ENCODE measurements at regions not wholly inside any gene's neighbourhood (a gene's known extent, or its start where the extent isn't known, plus 50 kb on each side); places are given as distances from the start of the nearest gene placed in this dataset. TPM values are rescaled to one million over a fixed set of nuclear protein-coding genes. Genes with fewer than 3 reads are reported as not detected.
A peak's percentile ranks its signal among the peaks of the same experiment; 100 is the strongest.
"Not testable (repeated sequence)": the region's sequence is repeated elsewhere in the genome, so short reads cannot be mapped to it uniquely, and the experiment has no call there.

GRCh38 chr2:87686873-87687549, 60.9 kb upstream of the PLGLB2 start:
- H3K36me3 ChIP-seq (ENCODE audit: control insufficient read depth, insufficient read depth, low read length); H3K9me3 ChIP-seq (ENCODE audit: control insufficient read depth, insufficient read depth, low read length); H3K27ac ChIP-seq (ENCODE audit: low read depth, low read length); H3K4me1 ChIP-seq (ENCODE audit: control insufficient read depth, insufficient read depth, low read length); H3K4me3 ChIP-seq (ENCODE audit: low read depth, low read length); H3K27me3 ChIP-seq (ENCODE audit: control insufficient read depth, insufficient read depth, low read length); DNase-seq (ENCODE audit: low read depth in 4 of 6, low spot score in 6 of 6): not testable (repeated sequence)
- no CpG with 5 or more reads among the region's 7 CpGs for WGBS (ENCODE audit: insufficient coverage)

- not testable (repeated sequence) for H3K4me3 ChIP-seq (ENCODE audit: low read depth, low read length); H3K27ac ChIP-seq (ENCODE audit: low read depth, low read length); H3K4me1 ChIP-seq (ENCODE audit: control insufficient read depth, insufficient read depth, low read length); H3K27me3 ChIP-seq (ENCODE audit: control insufficient read depth, insufficient read depth, low read length); H3K9me3 ChIP-seq (ENCODE audit: control insufficient read depth, insufficient read depth, low read length); H3K36me3 ChIP-seq (ENCODE audit: control insufficient read depth, insufficient read depth, low read length)
- DNase-seq (ENCODE audit: low read depth in 4 of 6, low spot score in 6 of 6), result peak in 1 of 6 donors; percentile 1
- 60% methylated on average over 1 of the region's 7 CpGs for WGBS (ENCODE audit: insufficient coverage)
Measured at GRCh38 chr2:87687550-87688270, 60.2 kb upstream of the PLGLB2 start.

GRCh38 chr2:87691899-87692592, 55.8 kb upstream of the PLGLB2 start:
- not testable (repeated sequence) for H3K27me3 ChIP-seq (ENCODE audit: control insufficient read depth, insufficient read depth, low read length); H3K4me1 ChIP-seq (ENCODE audit: control insufficient read depth, insufficient read depth, low read length); DNase-seq (ENCODE audit: low read depth in 4 of 6, low spot score in 6 of 6); H3K4me3 ChIP-seq (ENCODE audit: low read depth, low read length); H3K27ac ChIP-seq (ENCODE audit: low read depth, low read length); H3K9me3 ChIP-seq (ENCODE audit: control insufficient read depth, insufficient read depth, low read length); H3K36me3 ChIP-seq (ENCODE audit: control insufficient read depth, insufficient read depth, low read length)
- WGBS (ENCODE audit: insufficient coverage), result no CpG with 5 or more reads among the region's 1 CpG

GRCh38 chr2:87692914-87693313, 55.0 kb upstream of the PLGLB2 start:
- not testable (repeated sequence) for H3K27ac ChIP-seq (ENCODE audit: low read depth, low read length); H3K4me1 ChIP-seq (ENCODE audit: control insufficient read depth, insufficient read depth, low read length); H3K9me3 ChIP-seq (ENCODE audit: control insufficient read depth, insufficient read depth, low read length); H3K36me3 ChIP-seq (ENCODE audit: control insufficient read depth, insufficient read depth, low read length); H3K27me3 ChIP-seq (ENCODE audit: control insufficient read depth, insufficient read depth, low read length); DNase-seq (ENCODE audit: low read depth in 4 of 6, low spot score in 6 of 6); H3K4me3 ChIP-seq (ENCODE audit: low read depth, low read length)
- WGBS (ENCODE audit: insufficient coverage), result no CpG with 5 or more reads among the region's 2 CpGs

- not testable (repeated sequence) for H3K27ac ChIP-seq (ENCODE audit: low read depth, low read length); H3K27me3 ChIP-seq (ENCODE audit: control insufficient read depth, insufficient read depth, low read length); H3K9me3 ChIP-seq (ENCODE audit: control insufficient read depth, insufficient read depth, low read length); H3K4me1 ChIP-seq (ENCODE audit: control insufficient read depth, insufficient read depth, low read length); H3K36me3 ChIP-seq (ENCODE audit: control insufficient read depth, insufficient read depth, low read length); DNase-seq (ENCODE audit: low read depth in 4 of 6, low spot score in 6 of 6); H3K4me3 ChIP-seq (ENCODE audit: low read depth, low read length)
- no CpG with 5 or more reads among the region's 1 CpG for WGBS (ENCODE audit: insufficient coverage)
Measured at GRCh38 chr2:87693882-87694281, 54.0 kb upstream of the PLGLB2 start.

- not testable (repeated sequence) for H3K27ac ChIP-seq (ENCODE audit: low read depth, low read length); DNase-seq (ENCODE audit: low read depth in 4 of 6, low spot score in 6 of 6)
- 89% methylated on average over 1 of the region's 9 CpGs for WGBS (ENCODE audit: insufficient coverage)
Measured at GRCh38 chr2:87695596-87696323, 52.1 kb upstream of the PLGLB2 start.

More at GRCh38 chr2:87695596-87696323, 52.1 kb upstream of the PLGLB2 start:
- H3K4me1 ChIP-seq (ENCODE audit: control insufficient read depth, insufficient read depth, low read length); H3K4me3 ChIP-seq (ENCODE audit: low read depth, low read length); H3K36me3 ChIP-seq (ENCODE audit: control insufficient read depth, insufficient read depth, low read length); H3K9me3 ChIP-seq (ENCODE audit: control insufficient read depth, insufficient read depth, low read length); H3K27me3 ChIP-seq (ENCODE audit: control insufficient read depth, insufficient read depth, low read length): not testable (repeated sequence)

Small RNAs in the stretch of these regions (small RNA-seq; reads per million reads assigned to genes)
- not detected for gene MIR4771-1 (ENCODE audit: low replicate concordance)

All from spinal cord (tissue), 10 donors.